Epithelial cell of esophagus (primary cell): ENCODE measurements at regions not wholly inside any gene's neighbourhood (a gene's known extent, or its start where the extent isn't known, plus 50 kb on each side); places are given as distances from the start of the nearest gene placed in this dataset.

Source experiments
- DNase-seq: peaks from one replicate; pipeline ENCODE4 v3.0.0; 2010; ENCODE audit warnings: low read depth
- H3K4me3 ChIP-seq: 2 replicates; pipeline ENCODE4 v1.5.1; 2011; ENCODE audit warnings: mild to moderate bottlenecking, low read length, control low read depth
- TF ChIP-seq, protein P1 (sequence below): IDR thresholded peaks from 2 replicates; pipeline ENCODE4 v1.5.1; 2011; ENCODE audit warnings: low read depth, mild to moderate bottlenecking, low read length, control low read depth, inconsistent platforms; ENCODE audit not compliant: insufficient read depth; ENCODE audit errors: missing control alignments

DNA sequence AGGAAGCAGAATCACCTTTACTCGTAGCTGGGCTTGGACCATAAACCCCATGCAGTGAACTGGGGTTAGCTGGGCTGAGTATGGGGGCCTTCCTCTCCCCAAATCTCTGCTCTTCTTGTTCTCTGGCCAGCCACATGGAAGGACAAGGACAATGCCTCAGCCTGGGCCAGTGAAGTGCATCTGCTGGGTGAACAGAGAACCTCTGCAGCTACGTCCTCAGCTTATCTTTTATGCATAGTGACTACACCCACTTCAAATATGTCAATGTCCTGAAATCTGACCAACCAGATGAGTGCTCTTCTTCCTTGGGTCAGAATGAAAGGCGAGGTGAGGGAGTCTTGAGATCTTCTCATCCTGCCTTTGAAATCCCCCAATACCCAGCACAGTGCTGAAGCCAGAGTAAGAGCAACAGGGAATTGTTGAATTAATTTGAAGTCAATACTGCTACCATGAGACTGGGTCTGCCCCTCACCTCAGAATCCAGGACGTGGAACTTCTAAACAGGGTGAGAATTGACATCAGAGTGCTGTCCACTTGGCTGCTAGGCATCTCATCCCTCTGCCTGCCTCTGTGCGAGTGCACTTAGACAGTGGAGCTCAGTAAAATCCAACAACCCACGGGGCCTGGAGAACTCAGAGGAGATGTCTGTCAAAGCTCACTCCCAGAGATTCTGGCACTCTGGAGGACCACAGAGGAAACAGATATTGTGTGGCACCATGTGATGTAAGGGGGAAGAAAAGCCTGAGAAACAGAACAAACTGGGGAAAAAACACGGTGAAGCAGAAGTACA, 99.0 kb downstream of the IER5 start:
- no peak overlapping the region for H3K4me3 ChIP-seq
- DNase-seq, result no peak
- TF ChIP-seq, protein P1, sequence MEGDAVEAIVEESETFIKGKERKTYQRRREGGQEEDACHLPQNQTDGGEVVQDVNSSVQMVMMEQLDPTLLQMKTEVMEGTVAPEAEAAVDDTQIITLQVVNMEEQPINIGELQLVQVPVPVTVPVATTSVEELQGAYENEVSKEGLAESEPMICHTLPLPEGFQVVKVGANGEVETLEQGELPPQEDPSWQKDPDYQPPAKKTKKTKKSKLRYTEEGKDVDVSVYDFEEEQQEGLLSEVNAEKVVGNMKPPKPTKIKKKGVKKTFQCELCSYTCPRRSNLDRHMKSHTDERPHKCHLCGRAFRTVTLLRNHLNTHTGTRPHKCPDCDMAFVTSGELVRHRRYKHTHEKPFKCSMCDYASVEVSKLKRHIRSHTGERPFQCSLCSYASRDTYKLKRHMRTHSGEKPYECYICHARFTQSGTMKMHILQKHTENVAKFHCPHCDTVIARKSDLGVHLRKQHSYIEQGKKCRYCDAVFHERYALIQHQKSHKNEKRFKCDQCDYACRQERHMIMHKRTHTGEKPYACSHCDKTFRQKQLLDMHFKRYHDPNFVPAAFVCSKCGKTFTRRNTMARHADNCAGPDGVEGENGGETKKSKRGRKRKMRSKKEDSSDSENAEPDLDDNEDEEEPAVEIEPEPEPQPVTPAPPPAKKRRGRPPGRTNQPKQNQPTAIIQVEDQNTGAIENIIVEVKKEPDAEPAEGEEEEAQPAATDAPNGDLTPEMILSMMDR, result no peak

DNA sequence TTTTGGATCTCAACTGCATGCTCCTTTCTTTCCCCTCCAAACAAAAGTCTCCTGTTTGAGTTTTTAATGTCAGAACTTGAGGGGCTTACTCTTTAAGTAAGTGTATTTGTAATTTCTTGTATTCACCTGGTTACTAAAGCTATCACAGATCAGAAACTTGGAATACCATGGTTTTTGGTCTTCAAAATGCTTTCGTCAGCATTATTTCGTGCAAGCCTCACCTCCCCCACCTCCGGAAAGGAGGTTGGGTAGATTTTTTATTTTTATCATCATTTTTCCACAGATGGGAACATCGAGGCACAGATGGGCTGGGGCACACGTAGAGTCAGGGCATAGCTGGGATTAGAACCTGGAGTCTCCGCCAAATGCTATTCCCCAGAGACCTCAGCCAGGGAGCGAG, 100.7 kb downstream of the IER5 start:
- no peak overlapping the region for H3K4me3 ChIP-seq
- TF ChIP-seq, protein P1, result no peak
- no peak for DNase-seq

DNA sequence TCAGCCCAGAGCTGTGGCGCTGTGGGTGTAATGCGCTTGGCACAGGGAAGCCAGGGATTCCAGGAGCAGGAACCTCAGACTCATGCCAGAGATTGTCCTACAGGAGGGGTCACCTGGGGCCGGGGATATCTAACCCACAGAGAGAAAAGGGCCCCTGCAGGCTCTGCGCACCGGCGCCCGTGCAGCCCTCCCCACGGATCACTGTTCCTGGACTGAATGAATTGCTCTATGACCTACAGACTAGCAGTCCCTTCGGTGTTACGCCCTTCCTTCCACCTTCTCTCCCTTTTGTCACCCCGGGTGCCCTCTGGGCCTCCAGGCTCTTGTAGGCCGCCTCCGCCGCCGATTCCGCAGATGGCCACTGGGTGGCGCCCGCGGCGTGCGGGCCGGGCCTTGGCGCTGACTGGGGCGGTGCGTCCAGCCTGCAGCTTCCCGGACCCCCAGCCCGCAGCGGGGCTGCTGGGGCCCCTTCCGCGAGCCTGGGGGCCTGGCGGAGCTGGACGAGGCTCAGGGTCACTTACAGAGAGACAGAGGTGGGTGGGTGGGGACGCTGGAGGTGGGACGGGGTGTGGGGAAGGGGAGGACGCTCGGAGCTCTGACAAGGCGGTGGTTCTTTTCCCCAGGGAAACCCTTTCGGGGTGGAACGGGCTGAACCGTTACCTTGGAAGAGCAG, 101.3 kb downstream of the IER5 start:
- DNase-seq, result peak; percentile 57
- TF ChIP-seq, protein P1, result peak; percentile 71
- no peak overlapping the region for H3K4me3 ChIP-seq

DNA sequence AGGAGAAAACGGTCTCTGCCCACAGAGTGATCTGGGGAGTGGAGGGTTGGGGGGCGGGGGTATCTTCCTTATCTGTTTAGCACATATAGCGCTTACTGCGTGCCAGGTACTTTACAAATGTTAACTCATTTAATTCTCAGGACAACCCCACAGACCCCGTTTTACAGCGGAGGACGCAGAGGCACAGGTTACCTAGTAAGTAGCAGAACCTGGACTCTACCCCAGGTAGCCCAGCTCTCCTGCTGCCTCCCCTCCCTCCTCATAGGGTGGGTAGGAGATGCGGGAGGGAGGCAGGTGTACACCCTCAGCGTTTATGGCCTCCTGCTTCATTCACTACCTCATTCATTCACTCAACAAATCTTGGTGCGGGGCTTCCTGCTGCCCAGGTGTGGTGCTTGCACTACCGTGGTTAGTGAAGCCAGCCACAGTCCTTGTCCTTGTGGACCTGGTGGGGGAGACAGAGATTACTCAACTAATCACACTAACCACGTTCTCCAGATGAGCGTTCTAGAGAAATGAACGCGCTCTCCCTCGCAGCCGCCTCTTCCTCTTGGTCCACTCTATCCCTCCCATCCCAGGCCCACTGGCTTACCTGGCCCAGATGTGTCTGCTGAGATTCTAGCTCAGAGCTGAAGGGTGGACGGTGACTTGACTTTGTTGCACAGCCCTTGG, 102.0 kb downstream of the IER5 start:
- no peak for DNase-seq
- H3K4me3 ChIP-seq, result no peak overlapping the region
- TF ChIP-seq, protein P1, result no peak

DNA sequence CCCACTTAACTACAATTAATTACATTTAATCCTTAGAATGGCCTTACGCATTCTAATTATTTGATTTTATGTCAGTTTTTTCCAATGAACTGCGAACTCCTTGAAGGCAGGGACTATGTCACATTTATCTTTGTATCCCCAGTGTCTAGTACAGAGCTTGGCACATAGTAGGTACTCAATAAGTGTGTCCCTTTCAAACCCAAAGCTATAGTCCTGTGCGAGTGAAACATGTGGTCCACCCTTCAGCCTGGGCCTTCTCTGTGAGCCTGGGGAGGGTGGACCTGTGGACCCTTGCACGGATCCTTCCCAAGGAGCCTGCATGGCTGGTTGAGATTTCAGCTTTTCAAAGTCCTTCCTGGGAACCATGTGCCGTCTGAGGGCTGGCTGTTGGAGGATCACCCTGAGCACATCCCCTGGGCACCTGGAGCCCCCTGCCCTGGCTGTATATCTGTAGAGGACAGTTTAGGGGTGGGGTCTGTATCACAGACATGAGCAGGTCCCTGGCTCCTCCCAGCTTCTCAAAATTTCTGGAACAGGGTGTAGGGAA, 103.1 kb downstream of the IER5 start:
- H3K4me3 ChIP-seq, result no peak overlapping the region
- TF ChIP-seq, protein P1, result no peak
- no peak for DNase-seq

DNA sequence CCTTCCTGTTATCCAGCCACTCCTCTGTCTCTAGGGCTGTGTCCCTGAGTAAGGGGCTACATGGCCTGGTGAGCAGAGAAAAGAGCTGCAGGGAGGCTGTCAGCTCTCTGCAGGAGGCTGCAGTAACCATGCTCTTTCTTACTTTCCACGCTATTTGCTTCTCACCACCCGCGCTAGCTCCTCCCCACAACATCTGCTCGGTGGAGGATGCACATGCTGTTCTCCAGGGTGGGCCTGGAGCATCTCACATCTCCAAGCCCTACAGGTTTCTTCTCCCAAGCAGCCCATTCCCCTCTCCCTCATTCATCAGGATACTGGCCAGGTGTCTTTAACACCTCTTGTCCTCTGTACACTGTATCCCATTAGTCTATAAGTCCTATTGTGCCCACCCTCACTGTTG, 103.8 kb downstream of the IER5 start:
- TF ChIP-seq, protein P1, result no peak

More for the DNA sequence above, 103.8 kb downstream of the IER5 start:
- DNase-seq, result no peak
- no peak overlapping the region for H3K4me3 ChIP-seq
